Astrocyte (in vitro differentiated cells and primary cell): ENCODE measurements at regions not wholly inside any gene's neighbourhood (a gene's known extent, or its start where the extent isn't known, plus 50 kb on each side); places are given as distances from the start of the nearest gene placed in this dataset.

Experiments
- EZH2 ChIP-seq: IDR thresholded peaks from 2 replicates; pipeline ENCODE4 v1.6.1; 2012; ENCODE audit warnings: mild to moderate bottlenecking, low read length, inconsistent platforms; ENCODE audit not compliant: insufficient read depth
- TF ChIP-seq, protein P1 (sequence below): IDR thresholded peaks from 2 replicates; pipeline ENCODE4 v1.5.1; 2011; ENCODE audit warnings: low read depth, mild to moderate bottlenecking, inconsistent platforms, low read length, moderate library complexity; ENCODE audit not compliant: insufficient read depth

DNA sequence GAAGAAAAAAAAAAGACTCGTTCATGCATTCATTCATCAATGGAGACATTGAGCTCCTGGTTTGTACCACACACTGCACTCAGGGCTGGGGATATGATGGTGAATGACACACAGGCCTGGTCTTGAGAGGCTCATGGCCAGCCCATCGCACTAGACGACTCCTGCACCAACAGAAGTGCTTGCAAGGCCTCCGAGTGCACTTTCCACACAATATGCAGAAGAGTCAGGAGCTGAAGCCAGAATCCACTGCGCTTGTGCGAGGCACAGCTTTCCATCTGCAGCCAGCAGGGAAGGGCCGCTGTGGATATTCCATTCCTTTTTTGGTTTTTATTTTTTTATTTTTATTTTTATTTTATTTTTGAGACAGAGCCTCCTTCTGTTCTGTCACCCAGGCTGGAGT is 192.4 kb downstream of the DICER1 start:
- TF ChIP-seq, protein P1, sequence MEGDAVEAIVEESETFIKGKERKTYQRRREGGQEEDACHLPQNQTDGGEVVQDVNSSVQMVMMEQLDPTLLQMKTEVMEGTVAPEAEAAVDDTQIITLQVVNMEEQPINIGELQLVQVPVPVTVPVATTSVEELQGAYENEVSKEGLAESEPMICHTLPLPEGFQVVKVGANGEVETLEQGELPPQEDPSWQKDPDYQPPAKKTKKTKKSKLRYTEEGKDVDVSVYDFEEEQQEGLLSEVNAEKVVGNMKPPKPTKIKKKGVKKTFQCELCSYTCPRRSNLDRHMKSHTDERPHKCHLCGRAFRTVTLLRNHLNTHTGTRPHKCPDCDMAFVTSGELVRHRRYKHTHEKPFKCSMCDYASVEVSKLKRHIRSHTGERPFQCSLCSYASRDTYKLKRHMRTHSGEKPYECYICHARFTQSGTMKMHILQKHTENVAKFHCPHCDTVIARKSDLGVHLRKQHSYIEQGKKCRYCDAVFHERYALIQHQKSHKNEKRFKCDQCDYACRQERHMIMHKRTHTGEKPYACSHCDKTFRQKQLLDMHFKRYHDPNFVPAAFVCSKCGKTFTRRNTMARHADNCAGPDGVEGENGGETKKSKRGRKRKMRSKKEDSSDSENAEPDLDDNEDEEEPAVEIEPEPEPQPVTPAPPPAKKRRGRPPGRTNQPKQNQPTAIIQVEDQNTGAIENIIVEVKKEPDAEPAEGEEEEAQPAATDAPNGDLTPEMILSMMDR, result no peak
- TF ChIP-seq EZH2, result no peak
